HG03039 (cell line): ENCODE measurements at regions not wholly inside any gene's neighbourhood (a gene's known extent, or its start where the extent isn't known, plus 50 kb on each side); places are given as distances from the start of the nearest gene placed in this dataset.

Experiments
- ATAC-seq: cut with Tn5 transposase; IDR thresholded peaks from one replicate; pipeline ENCODE4 v1.9.1; 2021; ENCODE audit warnings: mild to moderate bottlenecking, moderate library complexity; ENCODE audit not compliant: unreplicated experiment

GRCh38 chr7:67413670-67414069, 417.0 kb downstream of the TYW1 start:
- no peak for ATAC-seq

GRCh38 chr7:67414858-67415257, 418.2 kb downstream of the TYW1 start:
- ATAC-seq: no peak

- ATAC-seq: no peak
Measured at GRCh38 chr7:67422601-67423000, 426.0 kb downstream of the TYW1 start.

GRCh38 chr7:67423065-67423464, 426.4 kb downstream of the TYW1 start:
- ATAC-seq: no peak

- ATAC-seq: no peak
Measured at GRCh38 chr7:67426654-67427053, 430.0 kb downstream of the TYW1 start.

GRCh38 chr7:67429735-67430134, 433.1 kb downstream of the TYW1 start:
- no peak for ATAC-seq

- ATAC-seq: no peak
Measured at GRCh38 chr7:67432536-67433234, 436.1 kb downstream of the TYW1 start.

GRCh38 chr7:67435894-67436535, 439.4 kb downstream of the TYW1 start:
- no peak for ATAC-seq

- no peak for ATAC-seq
Measured at GRCh38 chr7:67438198-67438882, 441.7 kb downstream of the TYW1 start.

GRCh38 chr7:67438913-67439505, 442.4 kb downstream of the TYW1 start:
- no peak for ATAC-seq

- ATAC-seq: no peak
Measured at GRCh38 chr7:67440321-67440720, 443.7 kb downstream of the TYW1 start.

GRCh38 chr7:67445728-67446127, 449.1 kb downstream of the TYW1 start:
- no peak for ATAC-seq

GRCh38 chr7:67447297-67447696, 450.7 kb downstream of the TYW1 start:
- ATAC-seq: no peak

GRCh38 chr7:67448271-67448670, 451.6 kb downstream of the TYW1 start:
- no peak for ATAC-seq

- no peak for ATAC-seq
Measured at GRCh38 chr7:67450171-67450570, 453.5 kb downstream of the TYW1 start.

- ATAC-seq: no peak
Measured at GRCh38 chr7:67451306-67451705, 454.7 kb downstream of the TYW1 start.

GRCh38 chr7:67452516-67453026, 455.9 kb downstream of the TYW1 start:
- no peak for ATAC-seq

GRCh38 chr7:67453580-67454380, 457.1 kb downstream of the TYW1 start:
- ATAC-seq: no peak

GRCh38 chr7:67455508-67455907, 458.9 kb downstream of the TYW1 start:
- ATAC-seq: no peak

GRCh38 chr7:67462781-67463191, 466.2 kb downstream of the TYW1 start:
- ATAC-seq: no peak

GRCh38 chr7:67463316-67463715, 466.7 kb downstream of the TYW1 start:
- ATAC-seq: no peak
